Left colon (tissue), 2 donors: ENCODE measurements at regions not wholly inside any gene's neighbourhood (a gene's known extent, or its start where the extent isn't known, plus 50 kb on each side); places are given as distances from the start of the nearest gene placed in this dataset.

ENCODE experiments used
- ATAC-seq: fragments of 200-7000 bp; cut with Tn5 transposase; one replicate; pipeline ENCODE4 v1.9.1; 2020; ENCODE audit warnings: mild to moderate bottlenecking, moderate library complexity
- DNase-seq, 2 donors: peaks; one replicate each; pipeline ENCODE4 v3.0.0-alpha.2; 2020
- intact Hi-C, 2 donors: fragments of 100-400 bp; cut with DNase I in 1 of 2; cut with micrococcal nuclease in 1 of 2; formaldehyde crosslinking; loops; one replicate each; pipeline versions ENCODE4 v1.11.2 to v1.14.0; 2022; cut with DNase I, micrococcal nuclease
- donor health status: DM: no; HTN: no; CAD: no.
- donor health status: DM: yes; HTN: yes; CAD: no.

DNA sequence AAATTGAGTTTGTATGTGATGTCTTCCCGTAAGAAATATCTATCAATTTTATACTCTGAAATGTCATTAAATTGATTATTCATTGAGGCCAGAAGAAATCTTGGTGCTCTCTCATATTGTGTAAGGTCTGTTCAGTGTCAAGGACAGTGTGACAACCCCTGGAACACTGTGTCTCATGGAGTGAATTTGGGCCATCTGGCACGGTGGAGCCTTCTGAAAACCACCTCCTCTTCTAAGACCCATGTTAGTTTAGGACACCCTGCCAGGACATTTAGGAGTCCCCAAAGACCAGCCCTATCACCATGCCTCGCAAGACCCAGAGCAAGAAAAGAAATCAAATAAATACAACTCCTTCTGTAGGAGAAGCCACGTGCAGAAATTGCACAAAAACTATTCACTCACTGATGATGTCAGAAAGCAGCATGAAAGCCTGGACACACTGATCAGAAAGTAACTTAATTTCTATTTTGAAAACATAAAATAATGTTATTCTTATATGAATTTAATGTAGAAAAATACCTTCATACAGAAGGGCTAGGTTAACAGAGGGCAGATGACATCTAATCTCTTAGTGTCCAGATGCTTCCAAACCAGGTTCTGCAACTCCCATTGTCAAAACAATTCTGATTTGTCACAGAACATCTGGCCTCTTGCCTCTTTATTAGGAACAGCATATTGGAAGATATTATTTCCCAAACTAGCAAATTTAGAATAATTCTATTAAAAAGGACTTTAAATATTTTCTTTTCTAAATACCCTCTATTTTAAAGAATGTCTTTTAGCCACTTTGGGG, 298.8 kb downstream of the NR2F1-AS1 start:
- DNase-seq (no peak), ATAC-seq (no peak)
- intact Hi-C loops = no loop called here

- DNase-seq (no peak), ATAC-seq (no peak)
- intact Hi-C loops = no loop called here
These were observed 300.5 kb downstream of the NR2F1-AS1 start for GRCh38 chr5:93280518-93280917.

- DNase-seq (no peak), ATAC-seq (no peak)
- intact Hi-C loops = no loop called here
These were observed 301.6 kb downstream of the NR2F1-AS1 start for GRCh38 chr5:93279296-93279963.

DNA sequence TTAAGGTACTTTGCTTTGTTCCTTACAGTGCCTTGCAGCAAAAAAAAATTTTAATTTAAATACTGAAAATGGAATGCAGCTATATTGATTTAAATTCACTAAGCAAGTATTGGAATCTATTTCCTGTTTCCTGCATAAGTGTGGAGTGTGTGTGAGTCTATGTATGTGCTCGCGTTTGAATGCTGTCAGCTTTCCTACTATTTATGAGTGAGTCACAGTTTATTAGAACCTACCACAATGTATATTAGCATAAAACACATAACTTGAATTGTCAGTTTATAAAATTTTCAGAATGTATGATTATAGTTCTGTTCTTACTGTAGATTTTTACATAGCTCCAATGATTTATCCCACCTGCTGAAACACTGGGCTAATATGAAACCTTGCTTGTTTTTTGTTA, 302.1 kb downstream of the NR2F1-AS1 start:
- DNase-seq (no peak), ATAC-seq (no peak)
- intact Hi-C loops = no loop called here

DNA sequence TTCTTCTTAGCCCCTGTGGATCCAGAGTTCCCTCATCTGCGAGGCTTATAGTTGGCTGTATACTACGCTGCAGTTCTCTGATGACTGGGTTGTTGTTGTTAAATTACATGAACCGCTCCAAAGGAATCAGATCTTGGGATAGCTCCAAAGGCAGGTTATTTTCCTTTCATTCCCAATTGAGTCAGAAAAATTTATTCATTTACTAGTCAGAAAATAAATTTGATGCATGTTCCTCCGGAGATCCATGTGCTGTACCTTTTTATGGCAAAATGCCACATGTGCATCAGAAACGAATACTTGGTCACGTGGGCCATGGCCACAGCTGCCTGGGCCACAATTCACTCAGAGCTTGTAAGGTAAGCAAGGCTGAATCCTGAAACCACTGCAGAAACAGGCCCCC, 304.0 kb downstream of the NR2F1-AS1 start:
- intact Hi-C loops = no loop called here
- DNase-seq = no peak

GRCh38 chr5:93275376-93275775, 305.6 kb downstream of the NR2F1-AS1 start:
- intact Hi-C loops = no loop called here
- DNase-seq (no peak), ATAC-seq (no peak)

More for the DNA sequence above, 304.0 kb downstream of the NR2F1-AS1 start:
- ATAC-seq = no peak

DNA sequence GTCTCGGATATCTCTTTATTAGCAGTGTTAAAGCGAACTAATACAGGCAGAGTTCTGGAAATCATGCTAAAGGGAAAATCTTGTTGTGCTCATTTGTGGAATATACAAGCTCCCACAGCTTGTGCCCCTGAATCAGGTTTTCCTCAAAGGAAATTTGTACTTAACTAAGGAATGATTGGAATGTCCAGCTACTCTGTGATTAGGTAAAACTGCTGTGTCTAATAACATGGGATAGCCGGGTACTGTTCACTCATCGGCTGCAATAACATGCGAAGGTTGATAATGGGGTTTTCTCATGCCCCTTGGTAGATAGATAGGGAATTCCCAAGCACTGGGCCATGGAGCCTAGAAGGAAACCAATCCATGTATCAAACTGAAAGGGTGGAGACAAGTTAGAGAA, 306.7 kb downstream of the NR2F1-AS1 start:
- no peak for DNase-seq
- intact Hi-C loops = no loop called here
- no peak for ATAC-seq

- intact Hi-C loops = no loop called here
- ATAC-seq = no peak
- no peak for DNase-seq
These were observed 307.8 kb downstream of the NR2F1-AS1 start for GRCh38 chr5:93273176-93273575.

GRCh38 chr5:93272108-93272507, 308.9 kb downstream of the NR2F1-AS1 start:
- DNase-seq (no peak), ATAC-seq (no peak)
- intact Hi-C loops = no loop called here

DNA sequence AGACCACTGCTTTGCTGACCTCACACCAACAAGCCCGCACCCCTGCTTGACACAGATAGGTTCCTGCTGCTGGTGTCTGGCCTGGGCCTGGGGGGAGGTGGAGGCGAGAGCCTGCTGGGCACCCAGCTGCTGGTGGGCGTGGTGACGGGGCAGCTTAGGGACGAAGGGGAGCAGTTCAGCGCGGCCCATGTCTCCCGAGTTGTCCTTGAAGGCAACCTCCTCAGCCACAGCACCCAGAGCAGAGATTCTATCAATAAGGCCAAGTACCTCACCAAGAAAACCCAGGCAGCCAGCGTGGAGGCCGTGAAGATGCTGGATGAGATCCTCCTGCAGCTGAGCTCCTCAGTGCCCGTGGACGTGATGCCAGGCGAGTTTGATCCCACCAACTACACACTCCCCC, 313.3 kb downstream of the NR2F1-AS1 start:
- ATAC-seq (no peak), DNase-seq (no peak)
- intact Hi-C loops = no loop called here

GRCh38 chr5:93267276-93267675, 313.7 kb downstream of the NR2F1-AS1 start:
- intact Hi-C loops = no loop called here
- ATAC-seq (no peak), DNase-seq (no peak)

DNA sequence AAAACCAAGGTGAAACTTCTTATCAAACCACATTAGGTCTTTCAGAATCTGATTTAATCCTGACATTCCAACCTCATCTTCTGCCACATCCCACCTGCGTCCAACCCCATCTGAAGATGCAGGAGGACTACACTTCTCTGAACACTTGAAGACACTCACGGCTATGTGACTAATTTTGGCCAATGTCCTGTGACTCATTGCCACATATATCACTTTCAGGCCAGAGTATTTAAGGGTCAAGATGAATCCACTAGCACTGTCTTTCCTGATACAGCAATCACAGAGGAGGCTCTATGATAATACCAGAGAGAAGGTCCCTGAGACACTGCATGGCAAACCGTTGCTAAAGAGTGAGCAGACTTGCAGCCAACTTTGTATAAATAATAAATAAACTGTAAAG, 323.4 kb downstream of the NR2F1-AS1 start:
- ATAC-seq (no peak), DNase-seq (no peak)
- intact Hi-C loops = no loop called here

DNA sequence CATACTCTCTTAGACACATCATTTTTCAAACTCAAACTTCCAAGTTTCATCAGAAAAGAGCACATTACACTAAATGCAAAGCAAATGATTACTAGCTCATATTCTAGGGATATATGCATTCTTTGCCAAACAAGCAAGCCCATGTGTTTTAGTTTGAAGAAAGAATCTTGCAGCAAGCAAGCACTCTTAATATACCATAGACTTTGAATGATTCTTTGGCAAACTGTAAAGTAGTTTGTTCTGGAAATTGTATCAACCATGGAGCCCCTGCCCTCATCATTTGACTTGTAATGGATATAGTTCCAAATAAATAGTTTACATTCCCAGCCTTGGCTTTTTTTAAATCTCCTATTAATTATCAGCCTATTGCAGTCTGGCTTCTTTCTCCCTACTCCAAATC, 325.2 kb downstream of the NR2F1-AS1 start:
- no peak for ATAC-seq
- DNase-seq = no peak
- intact Hi-C loops = no loop called here

- no peak for DNase-seq
These were observed 328.9 kb downstream of the NR2F1-AS1 start for GRCh38 chr5:93252165-93252564.

GRCh38 chr5:93251347-93251746, 329.7 kb downstream of the NR2F1-AS1 start:
- intact Hi-C loops = no loop called here
- no peak for ATAC-seq
- DNase-seq = no peak

More at GRCh38 chr5:93252165-93252564, 328.9 kb downstream of the NR2F1-AS1 start:
- no peak for ATAC-seq
- intact Hi-C loops = no loop called here

DNA sequence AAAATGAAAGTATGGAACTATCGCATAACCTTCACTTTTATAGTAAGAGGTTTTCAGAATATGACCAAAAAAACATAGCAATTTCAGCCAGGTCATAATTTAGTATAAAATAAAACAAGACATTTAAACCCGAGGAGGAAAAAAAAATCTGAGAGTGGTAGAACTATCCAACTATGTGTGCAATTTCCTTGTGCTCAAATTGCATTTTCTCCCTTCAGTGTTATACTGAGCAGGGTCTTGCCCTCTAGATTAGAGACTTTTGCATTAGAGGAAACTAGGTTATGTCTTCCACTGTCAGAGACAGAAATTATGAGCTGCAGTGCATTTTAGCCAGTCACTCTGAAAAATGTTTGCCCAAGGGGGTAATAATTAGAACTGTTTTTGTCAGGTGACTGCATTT, 330.6 kb downstream of the NR2F1-AS1 start:
- no peak for DNase-seq
- intact Hi-C loops = no loop called here
- no peak for ATAC-seq

GRCh38 chr5:93249651-93250289, 331.2 kb downstream of the NR2F1-AS1 start:
- intact Hi-C loops = no loop called here
- DNase-seq (no peak), ATAC-seq (no peak)

DNA sequence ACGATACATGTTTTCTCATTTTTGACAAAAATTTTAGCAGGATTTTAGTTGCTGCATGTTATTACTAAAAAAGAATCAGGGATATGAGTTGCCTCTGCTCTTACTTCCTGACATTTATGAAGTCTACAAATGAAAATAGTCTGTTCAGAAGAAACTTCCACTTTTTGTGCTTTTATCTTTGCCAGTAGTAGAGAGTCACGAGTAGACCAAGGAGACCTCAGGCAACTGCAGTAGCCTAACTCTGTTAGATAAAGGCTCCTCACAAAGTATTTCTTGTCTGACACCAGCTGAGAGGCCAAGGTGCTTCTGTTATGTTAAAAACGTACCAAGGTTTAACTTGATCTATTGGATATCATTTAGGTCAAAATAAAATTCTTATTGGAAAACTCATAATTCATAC, 333.9 kb downstream of the NR2F1-AS1 start:
- intact Hi-C loops = no loop called here
- ATAC-seq (no peak), DNase-seq (no peak)

- ATAC-seq = no peak
These were observed 334.7 kb downstream of the NR2F1-AS1 start for GRCh38 chr5:93246090-93246855.

More at GRCh38 chr5:93246090-93246855, 334.7 kb downstream of the NR2F1-AS1 start:
- no peak for DNase-seq
- intact Hi-C loops = no loop called here
